ENCODE measurements at regions not wholly inside any gene's neighbourhood (a gene's known extent, or its start where the extent isn't known, plus 50 kb on each side); places are given as distances from the start of the nearest gene placed in this dataset.

GRCh38 chr3:128553560-128553959 lies 60.6 kb upstream of the GATA2 start:
- ATAC-seq (no peak), DNase-seq (no peak)
- TF ChIP-seq CTCF (IDR thresholded peaks at IDR 0.05): no peak
- no peaks in the 10 kb centered on the region for H3K36me3 ChIP-seq (ENCODE audit: low read depth)
- H3K4me3 ChIP-seq: no peak overlapping the region
- no peaks in the 10 kb centered on the region for H3K9me3 ChIP-seq
- intact Hi-C loops (cut with DNase I, micrococcal nuclease): no loop called here
- no peaks in the 10 kb centered on the region for H3K4me1 ChIP-seq (ENCODE audit: low read depth)

GRCh38 chr3:128551867-128552266 lies 58.9 kb upstream of the GATA2 start:
- no peak for DNase-seq
- TF ChIP-seq CTCF (IDR thresholded peaks at IDR 0.05): no peak
- intact Hi-C loops (cut with DNase I, micrococcal nuclease): no loop called here

GRCh38 chr3:128551451-128551850 lies 58.5 kb upstream of the GATA2 start:
- no peak for DNase-seq

More at GRCh38 chr3:128551867-128552266, 58.9 kb upstream of the GATA2 start:
- no peak for ATAC-seq
- Histone ChIP-seq H3K36me3 (ENCODE audit: low read depth) (no peaks in the 10 kb centered on the region), H3K4me3 (no peak overlapping the region), H3K4me1 (ENCODE audit: low read depth) (no peaks in the 10 kb centered on the region), H3K9me3 (no peaks in the 10 kb centered on the region)

GRCh38 chr3:128550471-128551126 lies 57.6 kb upstream of the GATA2 start:
- TF ChIP-seq CTCF (IDR thresholded peaks at IDR 0.05): no peak
- no peak for ATAC-seq
- H3K9me3 ChIP-seq: no peaks in the 10 kb centered on the region
- no peak for DNase-seq
- no peak overlapping the region for H3K4me3 ChIP-seq
- no peaks in the 10 kb centered on the region for H3K4me1 ChIP-seq (ENCODE audit: low read depth)
- intact Hi-C loops (cut with DNase I, micrococcal nuclease): no loop called here
- H3K36me3 ChIP-seq (ENCODE audit: low read depth): no peaks in the 10 kb centered on the region

More at GRCh38 chr3:128551451-128551850, 58.5 kb upstream of the GATA2 start:
- Histone ChIP-seq H3K9me3 (no peaks in the 10 kb centered on the region), H3K4me1 (ENCODE audit: low read depth) (no peaks in the 10 kb centered on the region), H3K36me3 (ENCODE audit: low read depth) (no peaks in the 10 kb centered on the region), H3K4me3 (no peak overlapping the region)
- TF ChIP-seq CTCF (IDR thresholded peaks at IDR 0.05): no peak
- ATAC-seq: no peak
- intact Hi-C loops (cut with DNase I, micrococcal nuclease): no loop called here

- Histone ChIP-seq H3K4me1 (ENCODE audit: low read depth) (no peaks in the 10 kb centered on the region), H3K9me3 (no peaks in the 10 kb centered on the region), H3K36me3 (ENCODE audit: low read depth) (no peaks in the 10 kb centered on the region), H3K4me3 (no peak overlapping the region)
- DNase-seq: no peak
- no peak for TF ChIP-seq CTCF (IDR thresholded peaks at IDR 0.05)
- ATAC-seq: no peak
- intact Hi-C loops (cut with DNase I, micrococcal nuclease): no loop called here
Observed at GRCh38 chr3:128550113-128550440, 57.1 kb upstream of the GATA2 start.

Data from mucosa of descending colon (tissue), 3 donors.